Neural crest cell (in vitro differentiated cells): ENCODE measurements at regions not wholly inside any gene's neighbourhood (a gene's known extent, or its start where the extent isn't known, plus 50 kb on each side); places are given as distances from the start of the nearest gene placed in this dataset.

Experiments
- DNase-seq: peaks from one replicate; pipeline ENCODE4 v3.0.0; 2021; ENCODE audit warnings: low read depth, mixed read lengths, low spot score
- H3K27ac Mint-ChIP-seq: one replicate; pipeline ENCODE4 v1.8.0; 2021; ENCODE audit warnings: mild to moderate bottlenecking, mixed read lengths; ENCODE audit not compliant: unreplicated experiment
- H3K27me3 Mint-ChIP-seq: 2 replicates; pipeline ENCODE4 v1.8.0; 2021; ENCODE audit warnings: low read depth, mild to moderate bottlenecking, mixed read lengths
- H3K36me3 Mint-ChIP-seq: 2 replicates; pipeline ENCODE4 v1.8.0; 2021; ENCODE audit warnings: low read depth, mild to moderate bottlenecking, mixed read lengths
- H3K4me1 Mint-ChIP-seq: 2 replicates; pipeline ENCODE4 v1.8.0; 2021; ENCODE audit warnings: mixed read lengths
- H3K4me3 Mint-ChIP-seq: one replicate; pipeline ENCODE4 v1.8.0; 2021; ENCODE audit warnings: mild to moderate bottlenecking, mixed read lengths
- H3K9me3 Mint-ChIP-seq: 2 replicates; pipeline ENCODE4 v1.8.0; 2021; ENCODE audit warnings: mixed read lengths
- CTCF ChIP-seq: fragments of 200-600 bp; sonication (generic); conservative IDR thresholded peaks from 2 replicates; pipeline ENCODE4 v1.5.0; 2021; ENCODE audit warnings: antibody characterized with exemption, mild to moderate bottlenecking

- Mint-ChIP-seq H3K4me3 (no peak overlapping the region), H3K27me3 (peaks cover 4% of the 10 kb centered on the region), H3K36me3 (no peaks in the 10 kb centered on the region), H3K27ac (no peak overlapping the region), H3K4me1 (no peaks in the 10 kb centered on the region), H3K9me3 (peaks cover 3% of the 10 kb centered on the region)
- TF ChIP-seq CTCF, result no peak
- DNase-seq, result no peak
These were observed 70.4 kb upstream of the TTC14 start for GRCh38 chr3:180531303-180532278.

GRCh38 chr3:180534828-180535227, 67.1 kb upstream of the TTC14 start:
- Mint-ChIP-seq H3K27me3 (peaks cover 2% of the 10 kb centered on the region), H3K27ac (no peak overlapping the region), H3K4me1 (no peaks in the 10 kb centered on the region), H3K36me3 (no peaks in the 10 kb centered on the region), H3K4me3 (no peak overlapping the region), H3K9me3 (peaks cover 8% of the 10 kb centered on the region)
- TF ChIP-seq CTCF, result no peak
- no peak for DNase-seq

GRCh38 chr3:180538493-180538892, 63.5 kb upstream of the TTC14 start:
- no peak for TF ChIP-seq CTCF
- Mint-ChIP-seq H3K36me3 (no peaks in the 10 kb centered on the region), H3K4me3 (no peak overlapping the region), H3K27ac (no peak overlapping the region), H3K4me1 (no peaks in the 10 kb centered on the region), H3K9me3 (peaks cover 10% of the 10 kb centered on the region), H3K27me3 (peaks cover 2% of the 10 kb centered on the region)
- DNase-seq, result no peak

GRCh38 chr3:180543877-180544276, 58.1 kb upstream of the TTC14 start:
- DNase-seq, result no peak
- no peaks in the 10 kb centered on the region for H3K36me3 Mint-ChIP-seq

GRCh38 chr3:180546863-180547262, 55.1 kb upstream of the TTC14 start:
- Mint-ChIP-seq H3K9me3 (peaks cover 2% of the 10 kb centered on the region), H3K36me3 (no peaks in the 10 kb centered on the region), H3K4me1 (no peaks in the 10 kb centered on the region), H3K27ac (no peak overlapping the region), H3K27me3 (peaks cover 9% of the 10 kb centered on the region), H3K4me3 (no peak overlapping the region)
- no peak for DNase-seq
- no peak for TF ChIP-seq CTCF

More at GRCh38 chr3:180543877-180544276, 58.1 kb upstream of the TTC14 start:
- TF ChIP-seq CTCF, result no peak
- Mint-ChIP-seq H3K27ac (no peak overlapping the region), H3K9me3 (peaks cover 2% of the 10 kb centered on the region), H3K4me1 (no peaks in the 10 kb centered on the region), H3K4me3 (no peak overlapping the region), H3K27me3 (peaks cover 9% of the 10 kb centered on the region)
